GM13977 (cell line): ENCODE measurements at regions not wholly inside any gene's neighbourhood (a gene's known extent, or its start where the extent isn't known, plus 50 kb on each side); places are given as distances from the start of the nearest gene placed in this dataset.
A peak's percentile ranks its signal among the peaks of the same experiment; 100 is the strongest.
"Not testable (repeated sequence)": the region's sequence is repeated elsewhere in the genome, so short reads cannot be mapped to it uniquely, and the experiment has no call there.

ENCODE experiments used
- DNase-seq: peaks from one replicate; pipeline ENCODE4 v3.0.0; 2012; ENCODE audit warnings: low spot score
- in situ Hi-C: fragments of 300-500 bp; cut with MboI; formaldehyde crosslinking; loops from one replicate; pipeline ENCODE4 v1.12.0; 2022; ENCODE audit warnings: low sequenced_read_pairs, low pct_unique_long_range_greater_than_20kb, mixed read lengths, inconsistent platforms; ENCODE audit not compliant: unreplicated experiment
- TF ChIP-seq, protein P1 (sequence below): IDR thresholded peaks from 2 replicates; pipeline ENCODE4 v1.5.1; 2012; ENCODE audit warnings: mild to moderate bottlenecking, control low read depth; ENCODE audit not compliant: insufficient read depth; ENCODE audit errors: extremely low read depth, missing control alignments

DNA sequence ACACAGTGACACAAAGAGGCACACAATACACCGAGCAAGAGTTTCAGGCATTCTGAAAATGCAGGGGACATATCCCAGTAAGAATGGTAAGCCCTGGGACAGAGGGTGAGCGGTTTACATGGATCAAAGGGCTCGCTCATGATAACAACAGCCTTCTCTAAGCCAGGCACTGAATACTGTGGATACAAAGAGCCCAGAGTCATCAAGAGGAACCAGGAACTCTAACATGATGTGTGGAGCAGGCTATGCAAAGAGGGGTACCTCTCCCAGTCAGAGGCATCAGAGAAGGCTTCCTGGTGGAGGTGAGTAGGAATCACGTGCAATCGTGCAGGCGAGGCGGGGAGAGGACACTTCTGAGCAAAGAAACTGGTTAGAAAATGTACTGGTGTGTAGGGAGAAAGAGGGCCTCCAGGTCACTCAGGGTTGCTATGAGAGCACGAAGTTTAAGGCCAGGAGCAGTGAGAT is 76.9 kb upstream of the EEA1 start:
- TF ChIP-seq, protein P1, sequence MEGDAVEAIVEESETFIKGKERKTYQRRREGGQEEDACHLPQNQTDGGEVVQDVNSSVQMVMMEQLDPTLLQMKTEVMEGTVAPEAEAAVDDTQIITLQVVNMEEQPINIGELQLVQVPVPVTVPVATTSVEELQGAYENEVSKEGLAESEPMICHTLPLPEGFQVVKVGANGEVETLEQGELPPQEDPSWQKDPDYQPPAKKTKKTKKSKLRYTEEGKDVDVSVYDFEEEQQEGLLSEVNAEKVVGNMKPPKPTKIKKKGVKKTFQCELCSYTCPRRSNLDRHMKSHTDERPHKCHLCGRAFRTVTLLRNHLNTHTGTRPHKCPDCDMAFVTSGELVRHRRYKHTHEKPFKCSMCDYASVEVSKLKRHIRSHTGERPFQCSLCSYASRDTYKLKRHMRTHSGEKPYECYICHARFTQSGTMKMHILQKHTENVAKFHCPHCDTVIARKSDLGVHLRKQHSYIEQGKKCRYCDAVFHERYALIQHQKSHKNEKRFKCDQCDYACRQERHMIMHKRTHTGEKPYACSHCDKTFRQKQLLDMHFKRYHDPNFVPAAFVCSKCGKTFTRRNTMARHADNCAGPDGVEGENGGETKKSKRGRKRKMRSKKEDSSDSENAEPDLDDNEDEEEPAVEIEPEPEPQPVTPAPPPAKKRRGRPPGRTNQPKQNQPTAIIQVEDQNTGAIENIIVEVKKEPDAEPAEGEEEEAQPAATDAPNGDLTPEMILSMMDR, result no peak
- in situ Hi-C loops, result no loop called here
- no peak for DNase-seq

DNA sequence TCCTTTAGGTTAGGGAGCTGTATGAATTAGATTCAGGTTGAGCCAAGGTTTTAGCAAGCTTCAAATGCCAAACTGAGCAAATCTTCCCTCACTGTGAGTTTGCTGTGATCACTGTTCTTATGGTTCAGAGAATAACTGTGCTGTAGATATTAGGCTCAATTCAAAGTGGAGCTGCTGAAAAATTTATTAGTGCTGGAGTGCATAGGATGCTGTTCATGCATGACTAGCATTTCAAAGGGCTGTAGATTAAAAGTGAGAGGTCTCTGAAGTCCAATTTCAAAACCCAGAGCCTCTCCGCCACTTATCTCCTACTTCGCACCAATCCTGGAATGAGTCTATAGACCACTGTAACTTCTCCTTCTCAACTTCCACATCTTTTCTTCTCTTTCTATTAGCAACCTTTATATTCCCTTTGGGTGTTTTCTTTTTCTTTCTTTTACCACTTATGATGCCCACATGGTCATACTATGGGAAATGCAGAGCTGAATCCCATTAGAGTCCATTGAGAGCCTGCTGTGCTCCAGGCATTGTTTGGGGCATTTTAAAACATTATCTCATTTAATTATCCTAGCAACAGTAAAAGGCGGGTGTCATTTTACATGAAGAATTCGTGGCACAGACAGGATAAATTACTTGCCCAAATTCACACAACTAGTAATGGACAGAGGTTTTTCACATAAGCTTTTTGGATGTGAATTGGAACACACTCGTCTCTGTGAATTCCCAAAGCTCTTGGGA is 77.5 kb upstream of the EEA1 start:
- in situ Hi-C loops, result no loop called here
- no peak for DNase-seq
- TF ChIP-seq, protein P1, result no peak

DNA sequence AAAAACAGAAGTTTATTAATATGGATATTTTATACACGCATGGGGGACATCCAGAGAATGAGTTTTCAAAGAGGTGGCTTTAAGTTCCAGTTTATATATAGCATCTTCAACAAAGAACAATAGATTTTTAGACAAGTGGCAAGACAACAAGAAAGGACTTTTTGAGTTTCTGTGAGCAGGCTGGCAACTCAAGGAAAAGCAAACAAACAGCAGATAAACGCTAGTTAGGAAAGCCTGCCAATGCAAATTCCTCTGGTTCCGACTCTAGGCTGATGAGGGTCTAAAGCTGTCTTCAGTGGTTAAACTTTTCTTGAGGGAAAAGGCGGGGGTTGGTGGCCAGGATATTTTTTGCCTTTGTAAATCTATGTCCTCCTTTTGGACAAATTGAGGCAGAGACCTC is 78.4 kb upstream of the EEA1 start:
- no peak for DNase-seq
- in situ Hi-C loops, result no loop called here
- TF ChIP-seq, protein P1, result no peak

DNA sequence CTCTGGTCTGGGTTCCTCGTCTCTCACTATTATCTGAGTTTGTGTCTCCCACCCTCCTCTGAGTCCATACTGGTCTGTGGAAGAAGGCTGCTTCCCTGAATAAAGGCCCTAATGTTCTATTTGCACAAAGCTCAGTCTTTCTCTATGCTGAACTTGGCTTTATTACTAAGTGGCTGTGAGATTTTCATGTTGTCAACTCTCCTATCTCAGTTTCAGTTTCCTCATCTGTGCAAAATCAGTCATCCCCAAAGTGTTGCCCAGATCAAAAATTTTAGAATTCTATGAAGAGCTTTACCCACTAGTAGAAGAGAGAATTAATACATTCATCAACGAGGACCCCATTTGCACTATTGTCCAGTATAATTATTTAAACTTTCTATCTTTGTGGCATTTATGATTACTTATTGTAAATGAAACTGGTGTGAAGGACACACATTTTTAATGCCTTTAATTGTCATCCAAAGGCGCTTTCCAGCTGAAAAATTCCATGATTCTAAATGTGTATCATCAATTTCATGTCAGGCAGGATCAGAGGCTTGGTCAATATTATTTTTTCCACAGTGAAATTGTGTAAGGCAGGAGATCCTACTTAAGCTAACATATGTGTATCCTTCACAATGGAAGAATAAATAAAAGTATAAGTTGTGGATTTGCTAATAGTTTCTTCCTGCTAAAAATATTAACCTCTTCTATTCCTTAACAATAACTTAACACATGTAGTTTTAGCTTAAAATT is 79.1 kb upstream of the EEA1 start:
- DNase-seq, result peak; percentile 46
- TF ChIP-seq, protein P1, result no peak
- in situ Hi-C loops, result no loop called here

DNA sequence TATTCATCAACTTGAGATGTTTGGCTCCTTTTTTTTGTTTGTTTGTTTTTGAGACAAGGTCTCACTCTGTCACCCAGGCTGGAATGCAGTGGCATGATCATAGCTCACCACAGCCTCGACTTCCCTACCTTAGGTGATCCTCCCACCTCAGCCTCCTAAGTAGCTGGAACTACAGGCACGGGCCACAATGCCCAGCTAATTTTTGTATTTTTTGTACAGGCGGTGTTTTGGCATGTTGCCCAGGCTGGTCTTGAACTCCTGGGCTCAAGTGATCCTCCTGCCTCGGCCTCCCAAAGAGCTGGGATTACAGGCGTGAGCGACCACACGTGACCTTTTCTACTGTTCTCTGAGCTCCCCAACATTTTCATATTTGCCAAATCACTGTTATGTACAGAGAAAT is 79.8 kb upstream of the EEA1 start:
- in situ Hi-C loops, result not testable (repeated sequence)

DNA sequence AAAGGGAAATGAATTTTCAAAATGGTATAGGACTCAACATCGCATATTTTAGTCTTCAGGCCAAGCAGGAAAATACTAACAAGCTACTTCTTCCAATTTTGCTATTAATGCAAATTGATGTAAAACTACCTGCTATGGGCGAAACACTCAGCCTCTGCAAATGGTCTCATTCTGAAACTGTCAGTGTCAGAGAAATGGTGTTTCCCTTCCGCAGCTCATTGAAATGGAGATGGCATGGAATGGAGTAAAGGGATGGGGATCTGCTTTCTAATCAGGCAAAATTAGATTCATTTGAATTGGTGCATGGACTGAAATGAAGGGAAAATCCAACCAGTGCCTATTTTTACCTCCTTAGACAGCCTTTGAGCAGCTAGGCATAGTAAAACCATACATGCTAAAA is 80.4 kb upstream of the EEA1 start:
- TF ChIP-seq, protein P1, result no peak
- in situ Hi-C loops, result no loop called here
- DNase-seq, result peak; percentile 25

More for the DNA sequence above, 79.8 kb upstream of the EEA1 start:
- DNase-seq, result not testable (repeated sequence)

DNA sequence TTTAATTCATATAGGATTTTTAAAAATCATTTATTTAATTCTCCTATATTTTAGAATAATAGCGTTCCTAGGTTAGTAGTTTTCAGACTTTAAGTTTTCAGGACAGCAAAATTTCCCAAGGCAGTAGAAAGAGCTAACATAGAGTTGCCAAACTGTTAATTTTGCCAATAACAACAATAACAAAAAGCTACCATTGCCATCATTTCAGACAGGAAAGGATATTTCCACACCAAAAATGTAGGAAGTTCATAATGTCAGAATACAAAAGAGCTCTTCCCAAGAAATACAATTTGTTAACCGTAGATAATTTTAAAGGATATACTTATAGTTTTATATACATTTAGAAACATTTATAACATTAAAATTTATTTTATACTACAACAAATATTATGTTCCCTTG is 81.4 kb upstream of the EEA1 start:
- DNase-seq, result no peak
- TF ChIP-seq, protein P1, result no peak
- in situ Hi-C loops, result no loop called here
